ENCODE measurements at regions not wholly inside any gene's neighbourhood (a gene's known extent, or its start where the extent isn't known, plus 50 kb on each side); places are given as distances from the start of the nearest gene placed in this dataset.

DNA sequence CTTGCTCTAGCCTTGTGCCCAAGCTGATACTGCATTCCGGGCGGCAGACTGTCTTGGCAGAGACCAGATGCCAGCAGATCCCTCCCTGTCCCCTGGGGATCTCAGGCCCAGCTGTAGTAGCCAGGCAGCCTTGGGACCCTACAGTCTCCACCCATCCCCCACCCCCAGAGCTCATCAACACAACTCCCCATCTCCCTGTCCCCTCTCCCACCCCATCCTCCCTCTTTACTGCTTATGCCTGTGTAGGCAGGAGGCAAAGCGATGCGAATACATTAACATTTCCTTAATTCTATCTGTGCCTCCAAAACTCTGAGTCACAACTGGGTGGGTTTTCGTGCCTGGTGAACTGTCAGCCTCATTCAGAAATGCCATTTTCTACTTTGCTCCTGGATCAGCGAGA lies 547.6 kb downstream of the BUD13 start:
- Histone ChIP-seq H3K36me3 (ENCODE audit: control insufficient read depth, insufficient read depth, low read length) (no peaks in the 10 kb centered on the region), H3K4me3 (ENCODE audit: low read length) (no peak overlapping the region), H3K9me3 (ENCODE audit: control insufficient read depth, low read depth, low read length) (no peaks in the 10 kb centered on the region), H3K4me1 (ENCODE audit: control insufficient read depth, insufficient read depth, low read length) (no peaks in the 10 kb centered on the region), H3K27me3 (ENCODE audit: control insufficient read depth, insufficient read depth, low read length) (no peaks in the 10 kb centered on the region), H3K27ac (ENCODE audit: low read length) (no peak overlapping the region)
- no peak for DNase-seq
- WGBS (ENCODE audit: insufficient coverage, low lambda C conversion rate): no CpG with 5 or more reads among the region's 6 CpGs

DNA sequence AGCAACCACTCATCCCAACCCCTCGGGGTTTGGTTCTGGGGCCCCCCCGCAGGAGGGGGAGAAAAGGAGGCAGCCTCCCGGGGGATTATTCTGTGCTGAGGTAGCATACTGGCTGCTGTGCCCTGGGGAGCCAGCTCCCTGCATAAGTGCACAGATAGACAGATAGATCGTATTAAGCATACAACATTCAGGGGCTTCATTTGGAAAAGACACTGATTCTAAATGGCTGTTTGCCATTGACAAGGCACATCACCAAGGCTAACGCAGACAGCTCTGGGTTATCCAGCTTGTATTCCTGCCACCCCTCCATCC lies 547.9 kb downstream of the BUD13 start:
- Histone ChIP-seq H3K27me3 (ENCODE audit: control insufficient read depth, insufficient read depth, low read length) (no peaks in the 10 kb centered on the region), H3K4me3 (ENCODE audit: low read length) (no peak overlapping the region), H3K9me3 (ENCODE audit: control insufficient read depth, low read depth, low read length) (no peaks in the 10 kb centered on the region), H3K36me3 (ENCODE audit: control insufficient read depth, insufficient read depth, low read length) (no peaks in the 10 kb centered on the region), H3K4me1 (ENCODE audit: control insufficient read depth, insufficient read depth, low read length) (no peaks in the 10 kb centered on the region), H3K27ac (ENCODE audit: low read length) (no peak overlapping the region)
- DNase-seq: no peak
- no CpG with 5 or more reads among the region's 5 CpGs for WGBS (ENCODE audit: insufficient coverage, low lambda C conversion rate)

DNA sequence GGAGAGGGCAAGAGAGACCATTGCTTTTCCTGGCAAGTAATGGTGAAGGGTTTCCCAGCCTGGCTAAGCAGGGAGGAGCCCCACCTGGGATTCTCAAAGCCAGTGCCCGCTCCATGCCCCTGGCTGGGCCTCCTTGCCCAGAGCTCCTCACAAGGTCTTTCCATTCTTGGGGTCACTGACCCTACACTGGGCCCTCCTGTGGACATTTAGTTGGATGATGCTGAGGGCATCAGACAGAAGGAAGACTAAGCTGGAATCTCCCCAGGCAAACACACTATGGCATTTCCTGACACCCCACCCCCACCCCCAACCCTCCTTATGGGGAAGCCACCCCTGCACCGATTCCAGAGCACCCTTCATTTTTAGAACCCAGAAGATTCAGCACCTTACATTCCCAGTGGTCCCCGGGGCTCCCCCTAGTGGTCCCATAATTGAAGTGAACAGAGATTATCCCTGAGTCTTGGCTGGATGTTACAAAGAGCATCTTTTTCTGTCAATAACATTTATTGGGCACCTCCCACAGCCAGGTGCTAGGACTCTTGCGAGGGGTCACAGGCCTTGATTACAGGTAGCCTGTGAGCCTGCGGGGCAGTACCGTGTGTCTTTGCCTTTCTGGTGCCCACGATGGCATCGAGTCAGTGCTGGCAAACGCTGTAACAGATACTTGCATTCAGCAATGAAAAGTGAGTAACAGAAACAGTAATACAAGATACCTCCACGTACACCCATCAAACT lies 548.5 kb downstream of the BUD13 start:
- H3K4me1 ChIP-seq (ENCODE audit: control insufficient read depth, insufficient read depth, low read length): no peaks in the 10 kb centered on the region
- peak in 1 of 2 donors; percentile 25 for DNase-seq
- H3K27me3 ChIP-seq (ENCODE audit: control insufficient read depth, insufficient read depth, low read length): no peaks in the 10 kb centered on the region
- no peaks in the 10 kb centered on the region for H3K9me3 ChIP-seq (ENCODE audit: control insufficient read depth, low read depth, low read length)
- no peaks in the 10 kb centered on the region for H3K36me3 ChIP-seq (ENCODE audit: control insufficient read depth, insufficient read depth, low read length)
- no CpG with 5 or more reads among the region's 10 CpGs for WGBS (ENCODE audit: insufficient coverage, low lambda C conversion rate)
- no peak overlapping the region for H3K4me3 ChIP-seq (ENCODE audit: low read length)
- H3K27ac ChIP-seq (ENCODE audit: low read length): no peak overlapping the region

DNA sequence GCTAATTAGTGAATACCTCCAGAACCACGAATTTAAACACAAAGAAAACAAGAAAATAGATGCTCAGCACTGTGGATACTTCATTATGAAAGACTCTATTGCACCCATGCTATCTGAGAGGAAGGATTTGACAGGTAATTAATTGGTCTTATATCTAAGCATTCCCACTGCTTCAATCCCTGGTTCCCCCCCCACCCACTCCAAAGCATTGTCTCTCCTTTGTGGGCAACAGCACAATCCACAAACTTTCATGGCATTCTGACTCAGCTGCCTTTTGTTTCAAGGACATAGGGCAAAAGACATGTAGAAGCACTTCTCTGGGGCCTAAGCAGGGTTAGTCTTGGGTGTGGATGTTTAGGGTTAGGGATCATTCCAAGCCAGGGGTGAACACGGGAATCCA lies 551.4 kb downstream of the BUD13 start:
- Histone ChIP-seq H3K36me3 (ENCODE audit: control insufficient read depth, insufficient read depth, low read length) (no peaks in the 10 kb centered on the region), H3K27ac (ENCODE audit: low read length) (no peak overlapping the region)

DNA sequence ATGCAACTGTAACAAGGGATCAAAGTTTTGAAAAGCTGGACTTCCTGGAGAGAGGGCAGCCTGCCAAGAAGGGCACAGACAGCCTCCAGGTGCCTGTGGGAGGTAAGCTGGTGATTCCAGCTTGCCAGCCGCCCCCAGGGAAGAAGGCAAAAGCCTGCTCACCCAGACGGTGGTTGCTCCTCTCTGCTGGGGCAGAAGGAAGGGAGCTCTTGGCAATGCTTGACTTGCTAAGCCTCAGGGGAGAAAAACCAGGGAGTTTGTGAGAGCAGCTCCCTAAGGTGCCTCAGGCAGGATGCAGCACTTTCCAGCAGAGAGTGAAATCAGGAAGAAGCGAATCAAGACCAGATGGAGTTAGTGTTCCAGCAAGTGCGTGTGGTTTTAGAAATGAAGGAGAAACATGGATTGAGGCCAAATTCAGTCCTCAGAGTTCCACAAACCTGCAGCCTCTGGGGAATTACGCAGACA lies 553.6 kb downstream of the BUD13 start:
- Histone ChIP-seq H3K9me3 (ENCODE audit: control insufficient read depth, low read depth, low read length) (no peaks in the 10 kb centered on the region), H3K27ac (ENCODE audit: low read length) (no peak overlapping the region), H3K4me3 (ENCODE audit: low read length) (no peak overlapping the region), H3K4me1 (ENCODE audit: control insufficient read depth, insufficient read depth, low read length) (no peaks in the 10 kb centered on the region), H3K27me3 (ENCODE audit: control insufficient read depth, insufficient read depth, low read length) (no peaks in the 10 kb centered on the region), H3K36me3 (ENCODE audit: control insufficient read depth, insufficient read depth, low read length) (no peaks in the 10 kb centered on the region)
- no peak for DNase-seq
- WGBS (ENCODE audit: insufficient coverage, low lambda C conversion rate): no CpG with 5 or more reads among the region's 5 CpGs

More for the DNA sequence above, 551.4 kb downstream of the BUD13 start:
- no peaks in the 10 kb centered on the region for H3K27me3 ChIP-seq (ENCODE audit: control insufficient read depth, insufficient read depth, low read length)
- no peaks in the 10 kb centered on the region for H3K9me3 ChIP-seq (ENCODE audit: control insufficient read depth, low read depth, low read length)
- WGBS (ENCODE audit: insufficient coverage, low lambda C conversion rate): 71% methylated on average over 1 of the region's 2 CpGs
- no peak overlapping the region for H3K4me3 ChIP-seq (ENCODE audit: low read length)
- no peak for DNase-seq
- no peaks in the 10 kb centered on the region for H3K4me1 ChIP-seq (ENCODE audit: control insufficient read depth, insufficient read depth, low read length)

DNA sequence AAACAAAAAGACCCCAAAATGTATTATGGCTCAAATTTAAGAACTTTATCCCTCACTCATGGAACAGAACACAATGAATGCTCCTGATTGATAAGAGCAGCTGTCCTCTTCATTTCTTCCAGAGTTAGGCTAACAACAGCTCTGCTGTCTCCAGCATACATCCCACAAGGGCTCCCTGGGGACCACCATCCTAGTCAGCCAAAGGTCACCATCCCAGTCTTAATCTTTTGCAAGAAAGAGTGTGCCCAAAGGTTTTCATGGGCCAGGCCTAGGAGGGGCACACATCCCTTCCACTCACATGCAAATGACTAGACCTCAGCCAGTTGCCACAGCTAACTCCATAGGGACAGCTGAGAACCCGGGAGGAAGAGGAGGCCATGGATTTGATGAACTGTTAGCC lies 555.3 kb downstream of the BUD13 start:
- DNase-seq: no peak
- no peak overlapping the region for H3K27ac ChIP-seq (ENCODE audit: low read length)
- no CpG with 5 or more reads among the region's 1 CpG for WGBS (ENCODE audit: insufficient coverage, low lambda C conversion rate)
- H3K4me1 ChIP-seq (ENCODE audit: control insufficient read depth, insufficient read depth, low read length): no peaks in the 10 kb centered on the region
- no peaks in the 10 kb centered on the region for H3K9me3 ChIP-seq (ENCODE audit: control insufficient read depth, low read depth, low read length)
- H3K4me3 ChIP-seq (ENCODE audit: low read length): no peak overlapping the region
- H3K36me3 ChIP-seq (ENCODE audit: control insufficient read depth, insufficient read depth, low read length): no peaks in the 10 kb centered on the region
- H3K27me3 ChIP-seq (ENCODE audit: control insufficient read depth, insufficient read depth, low read length): no peaks in the 10 kb centered on the region

DNA sequence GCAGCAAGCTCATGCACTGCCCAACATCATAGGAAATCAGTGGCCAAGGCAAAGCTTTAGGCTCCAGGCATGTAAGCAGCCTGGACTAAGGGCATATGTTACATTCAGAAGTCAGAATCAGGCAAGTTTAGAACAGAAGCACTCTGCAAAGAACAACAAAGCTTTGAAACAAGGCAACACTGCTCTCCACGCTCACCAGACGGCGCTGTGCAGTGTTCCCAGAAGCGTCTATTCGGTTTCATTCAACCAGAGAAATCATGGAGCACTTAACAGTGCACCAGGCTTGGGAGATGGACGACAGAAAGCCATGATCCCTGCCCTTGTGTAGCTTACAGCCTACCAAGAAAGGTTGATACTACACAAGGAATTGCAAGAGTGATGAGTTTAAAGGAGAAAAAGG lies 555.8 kb downstream of the BUD13 start:
- H3K9me3 ChIP-seq (ENCODE audit: control insufficient read depth, low read depth, low read length): no peaks in the 10 kb centered on the region
- no peaks in the 10 kb centered on the region for H3K4me1 ChIP-seq (ENCODE audit: control insufficient read depth, insufficient read depth, low read length)
- H3K36me3 ChIP-seq (ENCODE audit: control insufficient read depth, insufficient read depth, low read length): no peaks in the 10 kb centered on the region
- no peak overlapping the region for H3K27ac ChIP-seq (ENCODE audit: low read length)
- DNase-seq: no peak
- H3K27me3 ChIP-seq (ENCODE audit: control insufficient read depth, insufficient read depth, low read length): no peaks in the 10 kb centered on the region
- no CpG with 5 or more reads among the region's 6 CpGs for WGBS (ENCODE audit: insufficient coverage, low lambda C conversion rate)
- no peak overlapping the region for H3K4me3 ChIP-seq (ENCODE audit: low read length)

DNA sequence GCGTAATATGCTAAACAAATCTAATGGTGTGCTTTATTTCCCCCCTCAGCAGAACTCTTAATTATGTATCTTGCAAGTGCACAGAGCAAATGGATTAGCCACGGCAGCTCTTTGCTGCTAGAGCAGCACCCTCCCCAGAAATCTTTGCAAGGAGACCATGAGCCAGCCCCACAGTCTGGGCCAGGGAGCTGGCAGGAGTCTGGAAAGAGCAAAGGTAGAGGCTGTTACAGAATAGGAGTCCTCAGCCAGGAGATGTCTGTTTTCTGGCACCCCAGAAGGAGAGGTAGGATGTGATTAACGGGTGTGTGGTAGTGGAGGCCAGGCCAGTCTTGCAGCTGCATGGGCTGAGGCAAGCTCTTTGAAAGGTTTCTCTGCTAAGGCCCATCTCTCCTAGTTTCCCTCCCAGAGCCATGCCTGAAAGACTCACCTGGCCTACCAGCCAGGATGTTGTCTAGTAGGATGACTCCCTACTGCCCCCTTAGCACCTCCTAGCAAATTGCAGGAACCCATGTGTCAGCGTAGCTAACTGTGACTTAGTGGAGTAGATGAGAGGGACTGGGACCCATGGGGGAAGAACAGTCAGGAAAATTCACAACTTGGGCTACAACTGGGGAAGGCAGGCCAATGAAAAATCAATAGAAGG lies 557.2 kb downstream of the BUD13 start:
- H3K27me3 ChIP-seq (ENCODE audit: control insufficient read depth, insufficient read depth, low read length): no peaks in the 10 kb centered on the region
- no peak for DNase-seq
- H3K9me3 ChIP-seq (ENCODE audit: control insufficient read depth, low read depth, low read length): no peaks in the 10 kb centered on the region
- no peak overlapping the region for H3K27ac ChIP-seq (ENCODE audit: low read length)
- H3K36me3 ChIP-seq (ENCODE audit: control insufficient read depth, insufficient read depth, low read length): no peaks in the 10 kb centered on the region
- no CpG with 5 or more reads among the region's 4 CpGs for WGBS (ENCODE audit: insufficient coverage, low lambda C conversion rate)
- H3K4me3 ChIP-seq (ENCODE audit: low read length): no peak overlapping the region
- H3K4me1 ChIP-seq (ENCODE audit: control insufficient read depth, insufficient read depth, low read length): no peaks in the 10 kb centered on the region

DNA sequence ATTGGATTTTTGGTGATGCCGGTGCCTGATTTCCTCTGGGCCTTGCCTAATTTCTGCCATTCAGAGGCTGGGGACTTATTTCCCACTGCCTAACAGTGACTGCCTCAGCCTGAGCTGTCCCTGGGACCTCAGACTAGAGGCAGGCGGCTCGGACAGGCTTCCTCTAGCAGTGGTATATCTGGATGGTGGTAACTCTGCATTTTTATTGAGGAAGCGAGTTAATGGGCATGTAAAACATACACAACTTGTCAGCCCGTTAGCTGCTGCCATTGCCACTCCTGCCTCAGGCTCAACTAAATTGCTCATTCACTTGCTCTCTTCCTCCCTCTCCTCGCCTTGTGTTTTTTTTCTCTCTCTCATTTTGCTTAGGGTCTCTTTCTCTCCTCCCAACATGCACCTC lies 561.6 kb downstream of the BUD13 start:
- Histone ChIP-seq H3K27me3 (ENCODE audit: control insufficient read depth, insufficient read depth, low read length) (no peaks in the 10 kb centered on the region), H3K4me1 (ENCODE audit: control insufficient read depth, insufficient read depth, low read length) (peaks cover 10% of the 10 kb centered on the region), H3K4me3 (ENCODE audit: low read length) (no peak overlapping the region), H3K36me3 (ENCODE audit: control insufficient read depth, insufficient read depth, low read length) (no peaks in the 10 kb centered on the region), H3K27ac (ENCODE audit: low read length) (no peak overlapping the region), H3K9me3 (ENCODE audit: control insufficient read depth, low read depth, low read length) (no peaks in the 10 kb centered on the region)
- 90% methylated on average over 2 of the region's 6 CpGs for WGBS (ENCODE audit: insufficient coverage, low lambda C conversion rate)
- DNase-seq: no peak

DNA sequence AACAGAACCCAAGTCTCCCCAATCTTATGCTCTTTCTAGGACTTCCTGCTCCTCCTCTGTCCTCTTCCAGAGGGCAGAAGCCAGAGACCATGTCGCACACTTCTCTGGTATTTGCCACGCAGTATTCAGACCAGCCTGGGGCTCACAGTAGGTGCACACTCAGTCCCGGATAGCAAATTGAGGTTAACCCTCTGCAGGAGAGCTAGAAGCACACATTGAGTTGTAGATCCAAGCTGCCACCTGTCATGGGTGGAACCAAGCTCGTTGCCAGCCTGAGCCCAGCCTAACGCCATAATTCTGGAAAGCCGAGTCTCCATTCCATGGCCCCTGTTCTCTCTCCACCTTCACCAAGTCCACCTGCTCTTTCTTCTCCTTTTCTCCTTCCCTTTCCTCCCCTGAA lies 562.1 kb downstream of the BUD13 start:
- Histone ChIP-seq H3K27me3 (ENCODE audit: control insufficient read depth, insufficient read depth, low read length) (no peaks in the 10 kb centered on the region), H3K9me3 (ENCODE audit: control insufficient read depth, low read depth, low read length) (no peaks in the 10 kb centered on the region), H3K4me1 (ENCODE audit: control insufficient read depth, insufficient read depth, low read length) (peaks cover 10% of the 10 kb centered on the region), H3K27ac (ENCODE audit: low read length) (no peak overlapping the region), H3K4me3 (ENCODE audit: low read length) (no peak overlapping the region), H3K36me3 (ENCODE audit: control insufficient read depth, insufficient read depth, low read length) (no peaks in the 10 kb centered on the region)
- WGBS (ENCODE audit: insufficient coverage, low lambda C conversion rate): no CpG with 5 or more reads among the region's 6 CpGs
- DNase-seq: no peak

DNA sequence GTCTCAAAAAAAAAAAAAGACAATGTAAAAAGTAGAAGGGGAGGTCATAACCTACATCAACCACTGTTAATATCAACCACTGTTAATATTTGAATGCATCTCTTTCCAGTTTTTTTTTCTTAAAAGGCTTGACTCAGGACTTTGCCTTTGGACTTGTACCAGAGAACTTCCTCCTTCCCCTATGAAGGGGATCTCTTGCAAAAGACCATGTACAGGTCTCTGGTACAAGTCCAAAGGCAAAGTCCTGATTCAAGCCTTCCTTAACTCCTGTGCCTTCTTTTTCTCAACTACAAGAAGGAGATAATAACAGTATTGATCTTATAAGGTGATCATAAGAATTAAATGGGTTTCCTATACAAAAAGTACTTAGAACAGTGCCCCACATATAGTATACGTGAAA lies 563.5 kb downstream of the BUD13 start:
- H3K4me1 ChIP-seq (ENCODE audit: control insufficient read depth, insufficient read depth, low read length): peaks cover 10% of the 10 kb centered on the region
- no peaks in the 10 kb centered on the region for H3K36me3 ChIP-seq (ENCODE audit: control insufficient read depth, insufficient read depth, low read length)
- H3K9me3 ChIP-seq (ENCODE audit: control insufficient read depth, low read depth, low read length): no peaks in the 10 kb centered on the region
- H3K4me3 ChIP-seq (ENCODE audit: low read length): no peak overlapping the region
- no peaks in the 10 kb centered on the region for H3K27me3 ChIP-seq (ENCODE audit: control insufficient read depth, insufficient read depth, low read length)
- WGBS (ENCODE audit: insufficient coverage, low lambda C conversion rate): no CpG with 5 or more reads among the region's 1 CpG
- H3K27ac ChIP-seq (ENCODE audit: low read length): no peak overlapping the region
- DNase-seq: peak; percentile 55 to 78

Measured in large intestine (tissue), 3 donors.